Progenitor cell of endocrine pancreas (in vitro differentiated cells): ENCODE measurements at regions not wholly inside any gene's neighbourhood (a gene's known extent, or its start where the extent isn't known, plus 50 kb on each side); places are given as distances from the start of the nearest gene placed in this dataset.

Source experiments
- DNase-seq: peaks from one replicate; pipeline ENCODE4 v3.0.0; 2021; ENCODE audit warnings: low spot score; ENCODE audit not compliant: unreplicated experiment
- H3K27ac Mint-ChIP-seq: 2 replicates; pipeline ENCODE4 v1.8.0; 2021; ENCODE audit warnings: mild to moderate bottlenecking, moderate library complexity, mixed read lengths
- H3K27me3 Mint-ChIP-seq: 2 replicates; pipeline ENCODE4 v1.8.0; 2021; ENCODE audit warnings: mixed read lengths
- H3K36me3 Mint-ChIP-seq: 2 replicates; pipeline ENCODE4 v1.8.0; 2022; ENCODE audit warnings: mixed read lengths; ENCODE audit not compliant: insufficient read depth
- H3K4me1 Mint-ChIP-seq: 2 replicates; pipeline ENCODE4 v1.8.0; 2021; ENCODE audit warnings: low read depth, mixed read lengths
- H3K4me3 Mint-ChIP-seq: 2 replicates; pipeline ENCODE4 v1.8.0; 2021; ENCODE audit warnings: low read depth, mild to moderate bottlenecking, moderate library complexity, mixed read lengths
- H3K9me3 Mint-ChIP-seq: 2 replicates; pipeline ENCODE4 v1.8.0; 2021; ENCODE audit warnings: low read depth, mixed read lengths
- TF ChIP-seq, protein P1 (sequence below): fragments of 200-600 bp; sonication (generic); IDR thresholded peaks from one replicate; pipeline ENCODE4 v1.5.0; 2021; ENCODE audit warnings: antibody characterized with exemption, mild to moderate bottlenecking; ENCODE audit not compliant: unreplicated experiment

DNA sequence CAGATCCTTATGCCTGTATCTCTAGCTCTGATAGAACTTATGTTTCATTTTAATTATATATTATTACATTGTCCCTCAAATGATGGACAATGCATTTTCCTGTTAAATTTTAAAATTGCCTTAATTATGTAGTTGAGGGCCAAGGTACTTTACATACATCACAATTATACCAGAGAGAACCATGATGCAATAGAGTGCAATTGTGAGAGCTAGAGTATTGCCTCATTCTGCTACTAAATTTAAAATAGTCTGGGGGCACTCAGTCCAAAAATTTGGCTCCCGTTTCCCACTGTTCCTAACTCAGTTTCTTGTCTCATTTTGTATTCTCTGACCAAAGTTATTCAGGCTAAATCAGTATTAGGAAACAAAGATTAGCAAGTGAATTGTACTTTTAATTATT is 378.5 kb upstream of the ZFP42 start:
- H3K4me3 Mint-ChIP-seq, result no peak overlapping the region

DNA sequence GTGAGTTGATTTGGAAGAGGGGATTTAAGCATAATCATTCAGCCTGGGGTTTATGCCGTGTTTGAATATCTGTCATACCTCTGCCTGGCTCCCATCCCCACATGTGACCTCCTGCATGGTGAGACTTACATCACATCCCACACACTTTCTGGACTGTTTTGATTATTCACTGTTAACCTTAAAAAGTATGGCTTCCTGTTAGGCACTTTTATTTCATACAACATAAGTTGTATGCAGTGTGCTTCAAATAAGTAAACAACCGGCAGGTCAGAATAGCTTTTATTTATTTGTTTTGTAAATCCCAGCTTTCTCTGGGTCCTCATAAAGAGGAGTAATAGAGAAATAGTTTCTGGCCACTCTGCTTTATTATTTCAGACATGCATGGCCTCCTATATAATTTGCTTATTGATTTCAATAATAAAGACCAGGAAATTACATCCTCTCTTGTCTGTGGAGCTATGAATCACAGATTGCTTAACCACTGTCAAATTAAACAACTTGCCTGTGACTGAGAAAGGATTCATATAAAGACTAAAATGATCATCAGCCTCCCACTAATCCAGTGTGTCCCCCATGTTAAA is 376.8 kb upstream of the ZFP42 start:
- Mint-ChIP-seq H3K27ac (no peak overlapping the region), H3K4me3 (no peak overlapping the region), H3K4me1 (no peaks in the 10 kb centered on the region), H3K36me3 (no peaks in the 10 kb centered on the region), H3K9me3 (peaks cover 8% of the 10 kb centered on the region), H3K27me3 (no peaks in the 10 kb centered on the region)
- DNase-seq, result no peak
- TF ChIP-seq, protein P1, sequence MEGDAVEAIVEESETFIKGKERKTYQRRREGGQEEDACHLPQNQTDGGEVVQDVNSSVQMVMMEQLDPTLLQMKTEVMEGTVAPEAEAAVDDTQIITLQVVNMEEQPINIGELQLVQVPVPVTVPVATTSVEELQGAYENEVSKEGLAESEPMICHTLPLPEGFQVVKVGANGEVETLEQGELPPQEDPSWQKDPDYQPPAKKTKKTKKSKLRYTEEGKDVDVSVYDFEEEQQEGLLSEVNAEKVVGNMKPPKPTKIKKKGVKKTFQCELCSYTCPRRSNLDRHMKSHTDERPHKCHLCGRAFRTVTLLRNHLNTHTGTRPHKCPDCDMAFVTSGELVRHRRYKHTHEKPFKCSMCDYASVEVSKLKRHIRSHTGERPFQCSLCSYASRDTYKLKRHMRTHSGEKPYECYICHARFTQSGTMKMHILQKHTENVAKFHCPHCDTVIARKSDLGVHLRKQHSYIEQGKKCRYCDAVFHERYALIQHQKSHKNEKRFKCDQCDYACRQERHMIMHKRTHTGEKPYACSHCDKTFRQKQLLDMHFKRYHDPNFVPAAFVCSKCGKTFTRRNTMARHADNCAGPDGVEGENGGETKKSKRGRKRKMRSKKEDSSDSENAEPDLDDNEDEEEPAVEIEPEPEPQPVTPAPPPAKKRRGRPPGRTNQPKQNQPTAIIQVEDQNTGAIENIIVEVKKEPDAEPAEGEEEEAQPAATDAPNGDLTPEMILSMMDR, result no peak

More for the DNA sequence above, 378.5 kb upstream of the ZFP42 start:
- H3K36me3 Mint-ChIP-seq, result no peaks in the 10 kb centered on the region
- H3K9me3 Mint-ChIP-seq, result no peaks in the 10 kb centered on the region
- no peak overlapping the region for H3K27ac Mint-ChIP-seq
- no peak for DNase-seq
- TF ChIP-seq, protein P1, result no peak
- H3K27me3 Mint-ChIP-seq, result no peaks in the 10 kb centered on the region
- no peaks in the 10 kb centered on the region for H3K4me1 Mint-ChIP-seq

DNA sequence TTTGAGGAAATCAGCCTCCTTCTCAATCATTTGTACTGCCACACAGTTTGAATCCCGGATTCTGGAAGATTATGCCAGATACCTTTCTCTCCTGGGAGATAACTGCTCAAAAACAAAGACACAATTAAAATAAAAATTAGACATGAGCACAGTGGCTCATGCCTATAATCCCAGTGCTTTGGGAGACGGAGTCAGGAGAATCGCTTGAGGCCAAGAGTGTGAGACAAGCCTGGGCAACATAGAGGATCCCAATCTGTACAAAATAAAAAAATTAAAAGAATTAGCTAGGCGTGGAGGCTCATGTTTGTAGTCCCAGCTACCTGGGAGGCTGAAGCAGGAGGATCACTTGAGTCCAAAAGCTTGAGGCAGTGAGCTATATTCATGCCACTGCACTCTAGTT is 376.3 kb upstream of the ZFP42 start:
- DNase-seq, result no peak
- Mint-ChIP-seq H3K9me3 (peaks cover 12% of the 10 kb centered on the region), H3K36me3 (no peaks in the 10 kb centered on the region), H3K4me1 (no peaks in the 10 kb centered on the region), H3K27ac (no peak overlapping the region), H3K27me3 (no peaks in the 10 kb centered on the region), H3K4me3 (no peak overlapping the region)
- TF ChIP-seq, protein P1, result no peak

DNA sequence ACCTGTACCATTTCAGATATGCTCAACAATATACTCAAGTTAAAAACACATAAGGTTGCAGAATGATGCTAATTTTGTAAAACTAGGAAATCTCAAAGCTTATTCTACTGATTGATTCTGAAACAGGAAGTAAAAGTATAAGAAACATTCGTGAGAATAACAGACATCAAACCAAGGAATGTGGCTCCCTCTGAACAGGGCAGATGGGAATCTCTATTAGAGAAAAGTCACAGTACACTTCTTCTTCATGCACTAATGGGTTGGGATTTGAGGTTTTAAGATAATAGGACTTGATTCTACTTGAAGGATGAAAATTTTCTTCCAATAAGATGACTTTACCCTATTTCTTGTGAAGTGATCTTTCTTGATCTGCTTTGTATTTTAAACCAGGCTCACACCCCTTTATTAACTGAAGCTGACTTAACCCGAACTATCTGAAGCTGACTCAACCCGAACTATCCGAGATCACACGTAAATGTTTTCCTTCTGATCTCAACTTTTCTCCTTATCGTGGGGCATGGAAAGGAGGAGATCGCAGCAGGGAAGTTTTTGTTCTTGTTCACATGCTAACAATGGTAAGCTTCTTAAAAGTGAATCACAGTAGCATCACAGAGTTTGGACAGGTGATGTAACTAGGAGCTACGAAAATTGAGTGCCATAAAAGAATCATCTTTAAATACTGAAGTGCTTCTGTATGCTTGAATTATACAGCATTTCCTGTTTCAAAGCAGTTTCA is 363.1 kb upstream of the ZFP42 start:
- TF ChIP-seq, protein P1, result no peak
- Mint-ChIP-seq H3K36me3 (no peaks in the 10 kb centered on the region), H3K9me3 (peaks cover 3% of the 10 kb centered on the region), H3K27ac (no peak overlapping the region), H3K4me1 (peaks cover 10% of the 10 kb centered on the region), H3K4me3 (no peak overlapping the region), H3K27me3 (peaks cover 3% of the 10 kb centered on the region)
- no peak for DNase-seq

DNA sequence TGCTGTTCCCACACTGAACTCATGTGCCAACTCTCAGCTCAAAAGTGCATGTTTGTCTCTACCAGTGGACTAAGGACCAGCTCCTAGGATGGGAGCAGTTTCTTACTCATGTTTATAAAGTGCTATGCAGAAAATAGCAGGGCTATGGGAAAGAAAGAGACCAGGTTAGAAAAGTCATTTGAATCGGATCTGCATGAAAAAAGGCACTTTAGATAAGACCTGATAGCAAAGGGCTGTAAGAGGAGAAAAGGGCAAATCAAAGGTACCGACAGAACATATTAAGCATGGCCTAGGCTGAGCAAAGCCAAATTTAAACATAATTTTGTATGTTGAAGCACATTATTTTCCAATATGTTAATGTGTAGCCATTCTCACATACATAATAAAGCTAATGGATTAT is 362.3 kb upstream of the ZFP42 start:
- no peaks in the 10 kb centered on the region for H3K36me3 Mint-ChIP-seq
- H3K4me3 Mint-ChIP-seq, result no peak overlapping the region
- H3K9me3 Mint-ChIP-seq, result peaks cover 5% of the 10 kb centered on the region
- H3K27me3 Mint-ChIP-seq, result peaks cover 3% of the 10 kb centered on the region
- no peak overlapping the region for H3K27ac Mint-ChIP-seq
- no peak for DNase-seq
- TF ChIP-seq, protein P1, result no peak
- H3K4me1 Mint-ChIP-seq, result peaks cover 10% of the 10 kb centered on the region
